GM12873 (cell line): ENCODE measurements at regions not wholly inside any gene's neighbourhood (a gene's known extent, or its start where the extent isn't known, plus 50 kb on each side); places are given as distances from the start of the nearest gene placed in this dataset.

Source experiments
- CTCF ChIP-seq: IDR thresholded peaks from 2 replicates; pipeline ENCODE4 v1.5.1; 2012; ENCODE audit warnings: low read depth, mild to moderate bottlenecking, moderate library complexity, low read length, control low read depth; ENCODE audit not compliant: insufficient read depth; ENCODE audit errors: missing control alignments

GRCh38 chr12:88681271-88681670 lies 101.0 kb upstream of the KITLG start:
- no peak for TF ChIP-seq CTCF

DNA sequence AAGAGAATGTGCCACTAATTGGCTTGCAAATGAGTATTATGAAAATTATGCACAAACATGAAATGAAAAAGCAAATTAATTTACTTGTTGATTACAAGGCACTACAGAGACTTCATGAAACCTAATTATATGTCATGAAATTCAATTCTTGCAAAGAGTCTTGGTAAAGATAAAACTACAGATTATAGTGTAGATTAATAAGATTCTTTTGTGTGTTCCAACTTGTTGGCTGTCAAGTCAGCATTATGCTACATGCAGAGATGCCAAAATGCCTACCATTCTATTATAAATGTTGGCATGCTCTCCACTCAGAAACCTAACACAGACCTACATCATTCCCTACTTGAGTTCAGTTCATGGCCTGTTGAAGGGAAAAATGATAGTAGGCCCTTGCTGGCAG lies 97.2 kb upstream of the KITLG start:
- no peak for TF ChIP-seq CTCF

GRCh38 chr12:88665071-88665470 lies 84.8 kb upstream of the KITLG start:
- TF ChIP-seq CTCF: no peak

GRCh38 chr12:88662961-88663360 lies 82.7 kb upstream of the KITLG start:
- no peak for TF ChIP-seq CTCF

- TF ChIP-seq CTCF: no peak
Measured at GRCh38 chr12:88662093-88662492, 81.8 kb upstream of the KITLG start.

- no peak for TF ChIP-seq CTCF
Measured at GRCh38 chr12:88658009-88658408, 77.7 kb upstream of the KITLG start.

- TF ChIP-seq CTCF: no peak
Measured at GRCh38 chr12:88650715-88651114, 70.4 kb upstream of the KITLG start.
